HFFc6 (cell line): ENCODE measurements at regions not wholly inside any gene's neighbourhood (a gene's known extent, or its start where the extent isn't known, plus 50 kb on each side); places are given as distances from the start of the nearest gene placed in this dataset.

Experiments used
- DNase-seq: peaks from one replicate; pipeline ENCODE4 v3.0.0-alpha.2; 2018
- H3K27ac Mint-ChIP-seq: 2 replicates; pipeline ENCODE4 v1.8.0; 2020; ENCODE audit warnings: mild to moderate bottlenecking, mixed read lengths
- H3K27me3 Mint-ChIP-seq: 2 replicates; pipeline ENCODE4 v1.8.0; 2021; ENCODE audit warnings: mild to moderate bottlenecking, moderate library complexity, mixed read lengths; ENCODE audit not compliant: insufficient read depth
- H3K36me3 Mint-ChIP-seq: 2 replicates; pipeline ENCODE4 v1.8.0; 2021; ENCODE audit warnings: low read depth, mixed read lengths
- H3K4me1 Mint-ChIP-seq: 2 replicates; pipeline ENCODE4 v1.8.0; 2020; ENCODE audit warnings: low read depth, mixed read lengths
- H3K4me3 Mint-ChIP-seq: 2 replicates; pipeline ENCODE4 v1.8.0; 2020; ENCODE audit warnings: mild to moderate bottlenecking, moderate library complexity, mixed read lengths
- H3K9me3 Mint-ChIP-seq: 2 replicates; pipeline ENCODE4 v1.8.0; 2020; ENCODE audit warnings: mild to moderate bottlenecking, mixed read lengths
- TF ChIP-seq, protein P1 (sequence below): fragments of 200-600 bp; sonication (generic); IDR thresholded peaks from 2 replicates; pipeline ENCODE4 v1.5.0; 2021; ENCODE audit warnings: antibody characterized with exemption, mild to moderate bottlenecking

DNA sequence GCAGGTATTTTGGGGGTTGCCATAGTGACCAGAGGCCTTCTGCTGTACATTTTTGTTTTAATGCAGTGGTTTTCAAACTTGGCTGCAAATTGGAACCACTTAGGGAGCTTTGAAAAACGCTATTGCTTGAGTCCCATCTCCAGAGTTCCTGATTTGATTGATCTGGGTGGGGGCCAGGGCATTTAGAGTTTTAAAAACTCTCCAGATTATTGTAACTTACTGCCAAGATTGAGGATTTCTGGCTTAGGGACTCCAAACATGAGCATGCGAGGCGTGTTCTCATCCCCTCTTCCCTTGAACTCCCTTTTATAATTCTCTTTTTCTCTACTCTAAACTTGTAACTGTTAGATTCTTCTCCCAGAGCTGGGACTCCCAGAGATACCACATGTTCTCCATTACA is 340.8 kb upstream of the SUCLG2 start:
- H3K27me3 Mint-ChIP-seq: no peaks in the 10 kb centered on the region
- TF ChIP-seq, protein P1, sequence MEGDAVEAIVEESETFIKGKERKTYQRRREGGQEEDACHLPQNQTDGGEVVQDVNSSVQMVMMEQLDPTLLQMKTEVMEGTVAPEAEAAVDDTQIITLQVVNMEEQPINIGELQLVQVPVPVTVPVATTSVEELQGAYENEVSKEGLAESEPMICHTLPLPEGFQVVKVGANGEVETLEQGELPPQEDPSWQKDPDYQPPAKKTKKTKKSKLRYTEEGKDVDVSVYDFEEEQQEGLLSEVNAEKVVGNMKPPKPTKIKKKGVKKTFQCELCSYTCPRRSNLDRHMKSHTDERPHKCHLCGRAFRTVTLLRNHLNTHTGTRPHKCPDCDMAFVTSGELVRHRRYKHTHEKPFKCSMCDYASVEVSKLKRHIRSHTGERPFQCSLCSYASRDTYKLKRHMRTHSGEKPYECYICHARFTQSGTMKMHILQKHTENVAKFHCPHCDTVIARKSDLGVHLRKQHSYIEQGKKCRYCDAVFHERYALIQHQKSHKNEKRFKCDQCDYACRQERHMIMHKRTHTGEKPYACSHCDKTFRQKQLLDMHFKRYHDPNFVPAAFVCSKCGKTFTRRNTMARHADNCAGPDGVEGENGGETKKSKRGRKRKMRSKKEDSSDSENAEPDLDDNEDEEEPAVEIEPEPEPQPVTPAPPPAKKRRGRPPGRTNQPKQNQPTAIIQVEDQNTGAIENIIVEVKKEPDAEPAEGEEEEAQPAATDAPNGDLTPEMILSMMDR: no peak
- no peak for DNase-seq
- H3K4me1 Mint-ChIP-seq: no peaks in the 10 kb centered on the region
- peaks cover 27% of the 10 kb centered on the region for H3K9me3 Mint-ChIP-seq
- H3K4me3 Mint-ChIP-seq: no peak overlapping the region
- no peak overlapping the region for H3K27ac Mint-ChIP-seq
- no peaks in the 10 kb centered on the region for H3K36me3 Mint-ChIP-seq

DNA sequence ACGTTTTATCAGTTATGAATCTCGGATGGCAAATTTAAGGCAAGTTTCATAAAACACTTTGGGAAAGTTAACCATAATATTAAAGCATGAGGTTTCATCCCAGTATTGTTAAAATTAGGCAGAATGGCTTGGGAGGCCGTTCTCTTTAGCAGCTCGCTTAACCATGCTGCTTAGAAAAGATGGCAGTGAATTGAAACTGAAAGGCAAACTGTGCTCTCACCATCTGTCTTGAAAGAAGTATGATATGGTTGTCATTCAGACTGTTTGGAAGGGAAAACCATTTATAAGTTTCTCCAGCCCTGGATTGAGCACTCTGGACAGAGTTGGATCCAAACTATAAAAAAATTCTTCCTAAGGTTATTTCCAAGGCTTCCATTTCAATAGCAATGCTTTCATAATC is 332.3 kb upstream of the SUCLG2 start:
- no peak overlapping the region for H3K4me3 Mint-ChIP-seq
- TF ChIP-seq, protein P1: no peak
- H3K9me3 Mint-ChIP-seq: peaks cover 8% of the 10 kb centered on the region
- DNase-seq: no peak
- no peaks in the 10 kb centered on the region; the same call in 1 of the 2 replicates for H3K36me3 Mint-ChIP-seq
- no peaks in the 10 kb centered on the region for H3K27me3 Mint-ChIP-seq
- H3K27ac Mint-ChIP-seq: no peak overlapping the region
- H3K4me1 Mint-ChIP-seq: no peaks in the 10 kb centered on the region

DNA sequence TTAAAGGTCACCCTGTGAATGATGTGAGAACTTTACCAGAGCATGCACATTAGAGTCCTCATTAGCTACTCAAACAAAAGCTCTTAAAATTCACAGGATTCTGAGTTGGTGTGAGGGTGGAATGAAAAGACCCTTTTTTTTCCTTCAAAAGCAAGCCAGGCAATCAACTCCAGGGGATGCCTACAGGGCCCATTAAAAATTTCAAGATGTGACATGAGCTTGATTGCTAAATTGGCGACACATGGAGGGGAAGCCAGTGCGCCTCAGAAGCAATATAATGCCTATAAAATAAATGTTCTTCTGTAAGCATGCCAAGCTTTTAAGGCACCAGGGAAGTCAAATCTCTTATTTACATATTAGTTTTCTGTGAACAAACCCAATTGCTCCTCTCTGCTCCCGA is 328.8 kb upstream of the SUCLG2 start:
- Mint-ChIP-seq H3K4me3 (no peak overlapping the region), H3K27me3 (no peaks in the 10 kb centered on the region; the same call in 1 of the 2 replicates), H3K36me3 (no peaks in the 10 kb centered on the region), H3K9me3 (no peaks in the 10 kb centered on the region; the same call in 1 of the 2 replicates), H3K27ac (no peak overlapping the region), H3K4me1 (no peaks in the 10 kb centered on the region)
- DNase-seq: no peak
- TF ChIP-seq, protein P1: no peak

DNA sequence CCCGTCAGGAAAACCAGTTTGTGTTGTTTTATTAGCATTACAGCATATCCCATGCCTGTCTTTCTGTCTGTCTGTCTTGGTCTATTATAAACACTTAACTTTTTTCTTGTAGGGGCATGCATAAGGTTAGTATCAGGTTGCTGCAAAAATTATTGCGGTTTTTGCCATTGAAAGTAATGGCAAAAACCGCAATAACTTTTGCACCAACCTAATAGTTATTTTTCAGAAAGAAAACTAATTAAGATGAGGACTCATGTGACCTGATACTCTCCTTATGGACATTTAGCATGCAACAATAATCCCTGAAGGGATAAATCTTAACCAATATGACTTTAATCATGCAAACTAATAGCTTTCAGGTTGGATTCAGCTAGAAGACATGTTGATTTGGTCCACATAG is 326.7 kb upstream of the SUCLG2 start:
- H3K27me3 Mint-ChIP-seq: no peaks in the 10 kb centered on the region; the same call in 1 of the 2 replicates
- TF ChIP-seq, protein P1: no peak
- H3K36me3 Mint-ChIP-seq: no peaks in the 10 kb centered on the region
- peaks cover 4% of the 10 kb centered on the region; the same call in 1 of the 2 replicates for H3K9me3 Mint-ChIP-seq
- no peaks in the 10 kb centered on the region; the same call in 1 of the 2 replicates for H3K4me1 Mint-ChIP-seq
- no peak overlapping the region for H3K4me3 Mint-ChIP-seq
- no peak for DNase-seq
- H3K27ac Mint-ChIP-seq: no peak overlapping the region

DNA sequence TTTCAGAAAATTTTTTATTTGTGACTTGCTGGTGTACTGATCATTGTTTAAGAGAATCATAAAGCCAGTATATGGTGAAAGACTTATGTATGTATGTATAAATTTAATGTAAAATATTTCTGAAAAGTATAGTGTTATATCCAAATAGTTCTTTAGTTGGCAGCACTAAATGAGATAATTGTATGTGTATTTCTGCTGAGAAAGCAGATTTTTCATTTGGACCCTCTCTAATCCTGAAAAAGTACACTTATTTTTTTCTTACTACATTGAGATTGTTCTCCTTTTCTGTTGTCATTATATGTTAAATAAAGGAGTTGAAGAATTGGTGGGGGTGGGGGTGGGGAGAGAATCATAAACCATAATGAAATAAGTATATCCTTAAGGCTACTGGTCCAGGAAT is 324.9 kb upstream of the SUCLG2 start:
- TF ChIP-seq, protein P1: no peak
- DNase-seq: no peak
- no peaks in the 10 kb centered on the region for H3K36me3 Mint-ChIP-seq
- H3K4me3 Mint-ChIP-seq: no peak overlapping the region
- peaks cover 7% of the 10 kb centered on the region; the same call in 1 of the 2 replicates for H3K9me3 Mint-ChIP-seq
- no peak overlapping the region for H3K27ac Mint-ChIP-seq
- H3K27me3 Mint-ChIP-seq: no peaks in the 10 kb centered on the region; the same call in 1 of the 2 replicates
- H3K4me1 Mint-ChIP-seq: no peaks in the 10 kb centered on the region; the same call in 1 of the 2 replicates

DNA sequence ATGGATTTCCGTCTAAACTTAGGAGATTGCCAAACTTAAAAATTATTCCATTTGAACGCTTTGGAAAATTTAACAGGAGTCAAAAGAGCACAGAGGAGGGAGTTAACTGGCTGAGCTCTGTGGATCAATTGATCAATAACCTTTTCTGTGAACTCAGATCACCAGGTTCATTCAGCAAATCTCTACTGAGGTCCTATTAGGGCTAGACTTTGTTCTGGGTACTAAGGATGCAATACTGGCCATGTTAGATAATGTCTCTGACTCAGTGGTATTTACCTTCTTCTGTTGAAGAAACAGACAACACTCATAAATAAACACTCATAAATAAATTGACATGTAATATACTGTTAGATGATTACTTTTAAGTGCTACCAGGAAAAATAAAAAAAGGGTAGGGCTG is 323.4 kb upstream of the SUCLG2 start:
- H3K27ac Mint-ChIP-seq: no peak overlapping the region
- DNase-seq: no peak
- TF ChIP-seq, protein P1: no peak
- peaks cover 7% of the 10 kb centered on the region; the same call in 1 of the 2 replicates for H3K9me3 Mint-ChIP-seq
- no peaks in the 10 kb centered on the region; the same call in 1 of the 2 replicates for H3K27me3 Mint-ChIP-seq
- no peaks in the 10 kb centered on the region; the same call in 1 of the 2 replicates for H3K4me1 Mint-ChIP-seq
- no peak overlapping the region for H3K4me3 Mint-ChIP-seq
- H3K36me3 Mint-ChIP-seq: no peaks in the 10 kb centered on the region
